Fibroblast of skin of scalp (primary cell): ENCODE measurements at regions not wholly inside any gene's neighbourhood (a gene's known extent, or its start where the extent isn't known, plus 50 kb on each side); places are given as distances from the start of the nearest gene placed in this dataset.
A peak's percentile ranks its signal among the peaks of the same experiment; 100 is the strongest.

Experiments
- DNase-seq: peaks from one replicate; pipeline ENCODE4 v3.0.0-alpha.2; 2013

- peak; percentile 57 for DNase-seq
Measured at GRCh38 chr3:22117751-22118346, 366.8 kb upstream of the ZNF385D start.

GRCh38 chr3:22118542-22118941 lies 367.5 kb upstream of the ZNF385D start:
- DNase-seq: no peak

- DNase-seq: no peak
Measured at GRCh38 chr3:22121068-22121701, 370.2 kb upstream of the ZNF385D start.

GRCh38 chr3:22122567-22122966 lies 371.6 kb upstream of the ZNF385D start:
- DNase-seq: no peak

- DNase-seq: no peak
Measured at GRCh38 chr3:22129101-22129500, 378.1 kb upstream of the ZNF385D start.

GRCh38 chr3:22141769-22142168 lies 390.8 kb upstream of the ZNF385D start:
- no peak for DNase-seq

- DNase-seq: no peak
Measured at GRCh38 chr3:22147161-22147560, 396.2 kb upstream of the ZNF385D start.

- DNase-seq: no peak
Measured at GRCh38 chr3:22156868-22157267, 405.9 kb upstream of the ZNF385D start.

GRCh38 chr3:22157848-22158247 lies 406.8 kb upstream of the ZNF385D start:
- DNase-seq: no peak

- DNase-seq: no peak
Measured at GRCh38 chr3:22159004-22159695, 408.1 kb upstream of the ZNF385D start.

GRCh38 chr3:22161315-22161714 lies 410.3 kb upstream of the ZNF385D start:
- DNase-seq: no peak

GRCh38 chr3:22170370-22170769 lies 419.4 kb upstream of the ZNF385D start:
- no peak for DNase-seq

- no peak for DNase-seq
Measured at GRCh38 chr3:22172964-22173363, 422.0 kb upstream of the ZNF385D start.

GRCh38 chr3:22175947-22176346 lies 424.9 kb upstream of the ZNF385D start:
- DNase-seq: peak; percentile 3

- DNase-seq: no peak
Measured at GRCh38 chr3:22176911-22177310, 425.9 kb upstream of the ZNF385D start.

- DNase-seq: no peak
Measured at GRCh38 chr3:22189616-22190015, 438.6 kb upstream of the ZNF385D start.

- no peak for DNase-seq
Measured at GRCh38 chr3:22199095-22199494, 448.1 kb upstream of the ZNF385D start.

- DNase-seq: no peak
Measured at GRCh38 chr3:22208844-22209243, 457.8 kb upstream of the ZNF385D start.

- DNase-seq: no peak
Measured at GRCh38 chr3:22209578-22209977, 458.6 kb upstream of the ZNF385D start.

GRCh38 chr3:22210693-22211092 lies 459.7 kb upstream of the ZNF385D start:
- no peak for DNase-seq

- DNase-seq: no peak
Measured at GRCh38 chr3:22216601-22217000, 465.6 kb upstream of the ZNF385D start.

GRCh38 chr3:22225161-22225560 lies 474.2 kb upstream of the ZNF385D start:
- no peak for DNase-seq

GRCh38 chr3:22228705-22229104 lies 477.7 kb upstream of the ZNF385D start:
- no peak for DNase-seq

- DNase-seq: peak; percentile 37
Measured at GRCh38 chr3:22231061-22231460, 480.1 kb upstream of the ZNF385D start.
